HG02970 (cell line): ENCODE measurements at regions not wholly inside any gene's neighbourhood (a gene's known extent, or its start where the extent isn't known, plus 50 kb on each side); places are given as distances from the start of the nearest gene placed in this dataset.

ENCODE experiments used
- ATAC-seq: cut with Tn5 transposase; IDR thresholded peaks from one replicate; pipeline ENCODE4 v1.9.1; 2021; ENCODE audit warnings: mild to moderate bottlenecking, moderate library complexity, moderate number of reproducible peaks; ENCODE audit not compliant: unreplicated experiment, low FRiP score

GRCh38 chr15:75129788-75130187 lies 71.9 kb upstream of the C15orf39 start:
- ATAC-seq: no peak

- no peak for ATAC-seq
Measured at GRCh38 chr15:75131269-75131643, 70.4 kb upstream of the C15orf39 start.

- ATAC-seq: no peak
Measured at GRCh38 chr15:75134748-75135147, 66.9 kb upstream of the C15orf39 start.

- no peak for ATAC-seq
Measured at GRCh38 chr15:75136118-75136517, 65.6 kb upstream of the C15orf39 start.

GRCh38 chr15:75136758-75137157 lies 64.9 kb upstream of the C15orf39 start:
- ATAC-seq: no peak

GRCh38 chr15:75138016-75138999 lies 63.4 kb upstream of the C15orf39 start:
- ATAC-seq: no peak

- ATAC-seq: no peak
Measured at GRCh38 chr15:75140080-75140879, 61.4 kb upstream of the C15orf39 start.

GRCh38 chr15:75142499-75142898 lies 59.2 kb upstream of the C15orf39 start:
- no peak for ATAC-seq

GRCh38 chr15:75143738-75144334 lies 57.8 kb upstream of the C15orf39 start:
- no peak for ATAC-seq

GRCh38 chr15:75145027-75145841 lies 56.4 kb upstream of the C15orf39 start:
- ATAC-seq: no peak

GRCh38 chr15:75148280-75148679 lies 53.4 kb upstream of the C15orf39 start:
- no peak for ATAC-seq

- ATAC-seq: no peak
Measured at GRCh38 chr15:75149867-75150709, 51.6 kb upstream of the C15orf39 start.

- no peak for ATAC-seq
Measured at GRCh38 chr15:75151214-75152128, 50.2 kb upstream of the C15orf39 start.
